RWPE1 (cell line): ENCODE measurements at regions not wholly inside any gene's neighbourhood (a gene's known extent, or its start where the extent isn't known, plus 50 kb on each side); places are given as distances from the start of the nearest gene placed in this dataset.
A peak's percentile ranks its signal among the peaks of the same experiment; 100 is the strongest.

ENCODE experiments used
- CTCF ChIA-PET: fragments of 350-600 bp; sonication (Branson Sonifier 250); formaldehyde crosslinking; extraction: SDS; loops from one replicate; lab custom pipeline; 2021; lab: Yijun Ruan, JAX
- POLR2A ChIA-PET: fragments of 400-600 bp; formaldehyde crosslinking; extraction: SDS; loops from one replicate; lab custom pipeline; 2020; ENCODE audit warnings: antibody characterized with exemption; ENCODE audit not compliant: low non-redundant PET; lab: Yijun Ruan, JAX
- DNase-seq: peaks from one replicate; pipeline ENCODE4 v3.0.0; 2012; ENCODE audit warnings: low spot score
- H3K27ac ChIP-seq: fragments of 450-650 bp; 2 replicates; pipeline ENCODE4 v1.5.1; 2017
- CTCF ChIP-seq: fragments of 450-650 bp; conservative IDR thresholded peaks from 2 replicates; pipeline ENCODE4 v1.5.1; 2017; ENCODE audit warnings: low read depth, mild to moderate bottlenecking

GRCh38 chr20:7437311-7437710 lies 502.9 kb downstream of the HAO1 start:
- no peak for DNase-seq
- ChIA-PET POLR2A (no interaction called here), CTCF (interaction anchor here (0.7 kb wide), 1 partner anchor 645 kb away, joined by 5 read pairs; no protein-coding TSS in a partner anchor)
- no peak for TF ChIP-seq CTCF
- no peak overlapping the region for H3K27ac ChIP-seq

GRCh38 chr20:7449269-7449668 lies 491.0 kb downstream of the HAO1 start:
- no peak overlapping the region for H3K27ac ChIP-seq
- CTCF ChIA-PET: interaction anchor here (0.6 kb wide), 1 partner anchor 1306 kb away, joined by 4 read pairs; no protein-coding TSS in a partner anchor
- no peak for TF ChIP-seq CTCF
- DNase-seq: no peak
- POLR2A ChIA-PET: no interaction called here

- H3K27ac ChIP-seq: no peak overlapping the region
- TF ChIP-seq CTCF: no peak
- ChIA-PET POLR2A (no interaction called here), CTCF (no interaction called here)
- no peak for DNase-seq
Observed at GRCh38 chr20:7452890-7453289, 487.4 kb downstream of the HAO1 start.

- POLR2A ChIA-PET: no interaction called here
- H3K27ac ChIP-seq: no peak overlapping the region
- CTCF ChIA-PET: no interaction called here
- TF ChIP-seq CTCF: no peak
- DNase-seq: no peak
Observed at GRCh38 chr20:7454047-7454446, 486.2 kb downstream of the HAO1 start.

GRCh38 chr20:7458459-7458858 lies 481.8 kb downstream of the HAO1 start:
- ChIA-PET CTCF (no interaction called here), POLR2A (no interaction called here)
- no peak for TF ChIP-seq CTCF
- DNase-seq: no peak
- no peak overlapping the region for H3K27ac ChIP-seq

- DNase-seq: peak; percentile 2
- no peak overlapping the region for H3K27ac ChIP-seq
- POLR2A ChIA-PET: no interaction called here
- CTCF ChIA-PET: interaction anchor here (0.7 kb wide), 1 partner anchor 13 kb away, joined by 3 read pairs; no protein-coding TSS in a partner anchor
- TF ChIP-seq CTCF: no peak
Observed at GRCh38 chr20:7459083-7459482, 481.2 kb downstream of the HAO1 start.
